Midbrain (tissue), 1 donor: ENCODE measurements at regions not wholly inside any gene's neighbourhood (a gene's known extent, or its start where the extent isn't known, plus 50 kb on each side); places are given as distances from the start of the nearest gene placed in this dataset.

Source experiments
- DNase-seq: peaks from one replicate; lab custom pipeline; 2025; lab: John Stamatoyannopoulos, UW

GRCh38 chr1:87508247-87508787, 179.6 kb downstream of the LMO4 start:
- DNase-seq, result no peak

GRCh38 chr1:87510540-87510939, 181.9 kb downstream of the LMO4 start:
- DNase-seq, result no peak

GRCh38 chr1:87511449-87511848, 182.8 kb downstream of the LMO4 start:
- DNase-seq, result no peak

GRCh38 chr1:87512431-87512830, 183.8 kb downstream of the LMO4 start:
- no peak for DNase-seq

- DNase-seq, result no peak
Measured at GRCh38 chr1:87513255-87513654, 184.6 kb downstream of the LMO4 start.

GRCh38 chr1:87513966-87514660, 185.4 kb downstream of the LMO4 start:
- no peak for DNase-seq

GRCh38 chr1:87515781-87516180, 187.1 kb downstream of the LMO4 start:
- no peak for DNase-seq

- no peak for DNase-seq
Measured at GRCh38 chr1:87518794-87519193, 190.1 kb downstream of the LMO4 start.

GRCh38 chr1:87521452-87521851, 192.8 kb downstream of the LMO4 start:
- DNase-seq, result no peak

- DNase-seq, result no peak
Measured at GRCh38 chr1:87523466-87523865, 194.8 kb downstream of the LMO4 start.

GRCh38 chr1:87524021-87524754, 195.5 kb downstream of the LMO4 start:
- DNase-seq, result no peak

- DNase-seq, result no peak
Measured at GRCh38 chr1:87528754-87529517, 200.3 kb downstream of the LMO4 start.

- DNase-seq, result no peak
Measured at GRCh38 chr1:87530042-87530807, 201.5 kb downstream of the LMO4 start.

- DNase-seq, result no peak
Measured at GRCh38 chr1:87535551-87535950, 206.9 kb downstream of the LMO4 start.

GRCh38 chr1:87539147-87539546, 210.5 kb downstream of the LMO4 start:
- no peak for DNase-seq

GRCh38 chr1:87542697-87543096, 214.0 kb downstream of the LMO4 start:
- DNase-seq, result no peak

- DNase-seq, result no peak
Measured at GRCh38 chr1:87549738-87550137, 221.1 kb downstream of the LMO4 start.

GRCh38 chr1:87553511-87553910, 224.8 kb downstream of the LMO4 start:
- no peak for DNase-seq

- no peak for DNase-seq
Measured at GRCh38 chr1:87555366-87555765, 226.7 kb downstream of the LMO4 start.

GRCh38 chr1:87556326-87556725, 227.6 kb downstream of the LMO4 start:
- DNase-seq, result no peak

GRCh38 chr1:87558921-87559320, 230.2 kb downstream of the LMO4 start:
- DNase-seq, result no peak

- DNase-seq, result no peak
Measured at GRCh38 chr1:87560137-87560536, 231.5 kb downstream of the LMO4 start.
